Body of pancreas (tissue), 4 donors: ENCODE measurements at regions not wholly inside any gene's neighbourhood (a gene's known extent, or its start where the extent isn't known, plus 50 kb on each side); places are given as distances from the start of the nearest gene placed in this dataset.

Experiments used
- POLR2A ChIP-seq, 3 donors: fragments of 450-650 bp; IDR thresholded peaks; one replicate each; pipeline ENCODE4 v1.6.1; 2016; ENCODE audit warnings: antibody characterized with exemption in 3 of 3, mild to moderate bottlenecking in 2 of 3
- TF ChIP-seq, protein P1 (sequence below), 7 experiments: fragments of 450-650 bp in 4 of 7; fragments of 200-600 bp in 3 of 7; sonication (generic) in 3 of 7; IDR thresholded peaks; one replicate each; pipeline ENCODE4 v1.5.1; 2016 to 2019; ENCODE audit warnings: antibody characterized with exemption in 7 of 7

DNA sequence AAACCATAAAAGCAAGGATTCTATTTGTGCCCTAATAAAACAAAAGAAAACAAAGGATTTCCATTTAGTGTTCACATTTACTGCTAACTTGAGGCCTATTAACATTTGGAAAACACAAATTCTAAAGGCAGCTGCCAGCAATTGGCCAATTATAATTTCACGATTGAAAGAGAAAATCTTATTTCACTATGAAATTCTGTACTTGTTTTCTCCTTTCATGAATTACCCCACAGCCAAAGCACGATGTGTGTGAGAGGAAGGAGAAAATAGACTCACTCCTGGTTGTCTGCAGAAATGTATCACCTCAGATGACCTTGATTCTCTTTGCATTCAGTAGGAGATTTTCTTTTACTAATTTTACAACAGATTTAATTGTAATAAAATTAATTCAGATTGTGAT lies 242.8 kb upstream of the GBE1 start:
- TF ChIP-seq, protein P1, sequence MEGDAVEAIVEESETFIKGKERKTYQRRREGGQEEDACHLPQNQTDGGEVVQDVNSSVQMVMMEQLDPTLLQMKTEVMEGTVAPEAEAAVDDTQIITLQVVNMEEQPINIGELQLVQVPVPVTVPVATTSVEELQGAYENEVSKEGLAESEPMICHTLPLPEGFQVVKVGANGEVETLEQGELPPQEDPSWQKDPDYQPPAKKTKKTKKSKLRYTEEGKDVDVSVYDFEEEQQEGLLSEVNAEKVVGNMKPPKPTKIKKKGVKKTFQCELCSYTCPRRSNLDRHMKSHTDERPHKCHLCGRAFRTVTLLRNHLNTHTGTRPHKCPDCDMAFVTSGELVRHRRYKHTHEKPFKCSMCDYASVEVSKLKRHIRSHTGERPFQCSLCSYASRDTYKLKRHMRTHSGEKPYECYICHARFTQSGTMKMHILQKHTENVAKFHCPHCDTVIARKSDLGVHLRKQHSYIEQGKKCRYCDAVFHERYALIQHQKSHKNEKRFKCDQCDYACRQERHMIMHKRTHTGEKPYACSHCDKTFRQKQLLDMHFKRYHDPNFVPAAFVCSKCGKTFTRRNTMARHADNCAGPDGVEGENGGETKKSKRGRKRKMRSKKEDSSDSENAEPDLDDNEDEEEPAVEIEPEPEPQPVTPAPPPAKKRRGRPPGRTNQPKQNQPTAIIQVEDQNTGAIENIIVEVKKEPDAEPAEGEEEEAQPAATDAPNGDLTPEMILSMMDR (IDR thresholded peaks at IDR 0.05): no peak
- TF ChIP-seq POLR2A (IDR thresholded peaks at IDR 0.05): no peak
